Neuron (in vitro differentiated cells): ENCODE measurements at regions not wholly inside any gene's neighbourhood (a gene's known extent, or its start where the extent isn't known, plus 50 kb on each side); places are given as distances from the start of the nearest gene placed in this dataset.

Experiments used
- H2AFZ ChIP-seq: one replicate; pipeline ENCODE4 v1.6.1; 2013; ENCODE audit warnings: low read depth, mild to moderate bottlenecking, inconsistent platforms, low read length, moderate library complexity
- H3K27me3 ChIP-seq: one replicate; pipeline ENCODE4 v1.6.1; 2013; ENCODE audit warnings: low read length; ENCODE audit not compliant: insufficient read depth
- H3K36me3 ChIP-seq: one replicate; pipeline ENCODE4 v1.6.1; 2013; ENCODE audit warnings: low read length; ENCODE audit not compliant: insufficient read depth
- H3K4me1 ChIP-seq: one replicate; pipeline ENCODE4 v1.6.1; 2013; ENCODE audit warnings: low read length; ENCODE audit not compliant: insufficient read depth
- H3K4me3 ChIP-seq: 2 replicates; pipeline ENCODE4 v1.5.1; 2013; ENCODE audit warnings: mild to moderate bottlenecking, low read length, moderate library complexity
- H3K9me3 ChIP-seq: one replicate; pipeline ENCODE4 v1.6.1; 2013; ENCODE audit warnings: low read length

DNA sequence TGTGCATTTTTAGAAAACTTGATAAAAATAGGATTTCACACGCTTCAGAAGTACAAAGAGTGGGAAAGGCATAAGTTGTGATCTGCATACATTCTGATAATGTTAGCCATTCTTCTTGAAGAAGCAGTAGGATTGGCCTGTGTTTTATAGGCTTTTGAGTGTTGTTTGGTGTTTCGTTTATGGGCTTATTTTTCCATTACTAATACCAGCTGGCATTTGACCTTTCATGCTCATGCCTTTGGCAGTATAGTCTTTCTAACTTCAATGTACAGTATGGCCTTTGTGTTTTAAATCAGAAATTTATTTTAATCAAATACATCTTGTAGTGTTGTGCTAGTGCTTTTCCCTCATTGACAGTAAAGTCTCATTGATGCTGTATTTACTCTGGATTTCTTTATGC lies 51.5 kb upstream of the SLC4A4 start:
- no peak overlapping the region for H3K4me3 ChIP-seq
- H3K27me3 ChIP-seq, result no peaks in the 10 kb centered on the region
- no peaks in the 10 kb centered on the region for H3K4me1 ChIP-seq
- H2AFZ ChIP-seq, result no peak overlapping the region
- H3K36me3 ChIP-seq, result no peaks in the 10 kb centered on the region
- no peaks in the 10 kb centered on the region for H3K9me3 ChIP-seq

- no peak overlapping the region for H3K4me3 ChIP-seq
- H3K4me1 ChIP-seq, result no peaks in the 10 kb centered on the region
- H2AFZ ChIP-seq, result no peak overlapping the region
- H3K9me3 ChIP-seq, result no peaks in the 10 kb centered on the region
- no peaks in the 10 kb centered on the region for H3K27me3 ChIP-seq
- no peaks in the 10 kb centered on the region for H3K36me3 ChIP-seq
These were observed 49.9 kb upstream of the SLC4A4 start for GRCh38 chr4:71288875-71289274.
